ENCODE measurements at regions not wholly inside any gene's neighbourhood (a gene's known extent, or its start where the extent isn't known, plus 50 kb on each side); places are given as distances from the start of the nearest gene placed in this dataset.

GRCh38 chr13:105220063-105220462, 1315.4 kb downstream of the EFNB2 start:
- no peak for DNase-seq (ENCODE audit: low spot score)

- DNase-seq (ENCODE audit: low spot score) = no peak
These were observed 1315.8 kb downstream of the EFNB2 start for GRCh38 chr13:105219651-105220050.

GRCh38 chr13:105213512-105213911, 1322.0 kb downstream of the EFNB2 start:
- no peak for DNase-seq (ENCODE audit: low spot score)

GRCh38 chr13:105207572-105208293, 1327.7 kb downstream of the EFNB2 start:
- DNase-seq (ENCODE audit: low spot score) = peak; percentile 5

- DNase-seq (ENCODE audit: low spot score) = peak; percentile 5
These were observed 1333.1 kb downstream of the EFNB2 start for GRCh38 chr13:105202354-105202753.

- DNase-seq (ENCODE audit: low spot score) = no peak
These were observed 1334.1 kb downstream of the EFNB2 start for GRCh38 chr13:105201351-105201750.

- no peak for DNase-seq (ENCODE audit: low spot score)
These were observed 1335.3 kb downstream of the EFNB2 start for GRCh38 chr13:105200181-105200580.

- DNase-seq (ENCODE audit: low spot score) = peak; percentile 14
These were observed 1339.4 kb downstream of the EFNB2 start for GRCh38 chr13:105196052-105196451.

GRCh38 chr13:105193026-105193425, 1342.4 kb downstream of the EFNB2 start:
- DNase-seq (ENCODE audit: low spot score) = no peak

GRCh38 chr13:105184201-105184600, 1351.3 kb downstream of the EFNB2 start:
- no peak for DNase-seq (ENCODE audit: low spot score)

- DNase-seq (ENCODE audit: low spot score) = no peak
These were observed 1358.1 kb downstream of the EFNB2 start for GRCh38 chr13:105177265-105177900.

- DNase-seq (ENCODE audit: low spot score) = no peak
These were observed 1365.0 kb downstream of the EFNB2 start for GRCh38 chr13:105170438-105170837.

GRCh38 chr13:105168295-105168694, 1367.2 kb downstream of the EFNB2 start:
- DNase-seq (ENCODE audit: low spot score) = no peak

- no peak for DNase-seq (ENCODE audit: low spot score)
These were observed 1368.1 kb downstream of the EFNB2 start for GRCh38 chr13:105167385-105167784.

GRCh38 chr13:105165449-105166125, 1369.9 kb downstream of the EFNB2 start:
- no peak for DNase-seq (ENCODE audit: low spot score)

- DNase-seq (ENCODE audit: low spot score) = no peak
These were observed 1375.6 kb downstream of the EFNB2 start for GRCh38 chr13:105159841-105160240.

- DNase-seq (ENCODE audit: low spot score) = no peak
These were observed 1381.9 kb downstream of the EFNB2 start for GRCh38 chr13:105153611-105154010.

- DNase-seq (ENCODE audit: low spot score) = no peak
These were observed 1383.8 kb downstream of the EFNB2 start for GRCh38 chr13:105151639-105152038.

- DNase-seq (ENCODE audit: low spot score) = no peak
These were observed 1388.0 kb downstream of the EFNB2 start for GRCh38 chr13:105147461-105147860.

GRCh38 chr13:105144936-105145335, 1390.5 kb downstream of the EFNB2 start:
- no peak for DNase-seq (ENCODE audit: low spot score)

GRCh38 chr13:105144020-105144419, 1391.4 kb downstream of the EFNB2 start:
- no peak for DNase-seq (ENCODE audit: low spot score)

GRCh38 chr13:105142556-105142955, 1392.9 kb downstream of the EFNB2 start:
- no peak for DNase-seq (ENCODE audit: low spot score)

Data from AG08395 (cell line).